HG02973 (cell line): ENCODE measurements at regions not wholly inside any gene's neighbourhood (a gene's known extent, or its start where the extent isn't known, plus 50 kb on each side); places are given as distances from the start of the nearest gene placed in this dataset.

Experiments used
- ATAC-seq: cut with Tn5 transposase; IDR thresholded peaks from one replicate; pipeline ENCODE4 v1.9.1; 2021; ENCODE audit warnings: moderate library complexity; ENCODE audit not compliant: unreplicated experiment

DNA sequence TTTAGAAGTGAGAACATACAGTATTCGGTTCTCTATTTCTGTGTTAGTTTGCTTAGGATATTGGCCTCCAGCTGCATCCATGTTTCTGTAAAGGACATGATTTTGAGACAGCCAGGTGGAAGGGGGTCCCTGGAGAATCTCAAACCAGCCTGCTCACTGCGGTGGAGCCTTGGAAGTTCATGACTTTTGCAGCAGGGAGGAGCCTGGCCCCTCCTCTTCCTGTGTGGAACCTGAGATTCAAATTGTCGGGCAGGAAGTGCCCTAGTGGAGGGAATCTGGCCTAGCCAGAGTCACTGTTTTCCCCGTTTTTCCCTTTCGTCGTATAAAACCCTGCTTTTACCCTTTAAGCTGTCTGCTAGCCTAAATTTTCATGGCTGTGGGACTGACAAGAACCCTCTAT, 762.6 kb downstream of the PCDH18 start:
- ATAC-seq: no peak

DNA sequence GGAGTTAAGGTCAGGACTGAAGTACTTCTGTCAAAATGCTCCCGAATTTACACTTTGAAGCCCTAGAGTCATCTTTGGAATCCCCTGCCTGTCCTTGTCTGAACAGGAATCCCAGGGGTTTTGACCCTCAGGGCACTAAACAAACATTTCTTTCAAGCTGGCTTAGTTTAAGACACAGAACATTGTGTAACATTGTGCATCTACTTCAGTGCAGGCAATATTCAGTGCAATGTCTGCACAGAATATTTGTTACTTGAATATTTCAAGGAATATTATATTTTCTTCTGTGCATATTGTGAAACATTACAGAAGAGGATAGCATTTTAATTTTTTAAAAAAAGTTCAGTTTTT, 763.4 kb downstream of the PCDH18 start:
- ATAC-seq: no peak

DNA sequence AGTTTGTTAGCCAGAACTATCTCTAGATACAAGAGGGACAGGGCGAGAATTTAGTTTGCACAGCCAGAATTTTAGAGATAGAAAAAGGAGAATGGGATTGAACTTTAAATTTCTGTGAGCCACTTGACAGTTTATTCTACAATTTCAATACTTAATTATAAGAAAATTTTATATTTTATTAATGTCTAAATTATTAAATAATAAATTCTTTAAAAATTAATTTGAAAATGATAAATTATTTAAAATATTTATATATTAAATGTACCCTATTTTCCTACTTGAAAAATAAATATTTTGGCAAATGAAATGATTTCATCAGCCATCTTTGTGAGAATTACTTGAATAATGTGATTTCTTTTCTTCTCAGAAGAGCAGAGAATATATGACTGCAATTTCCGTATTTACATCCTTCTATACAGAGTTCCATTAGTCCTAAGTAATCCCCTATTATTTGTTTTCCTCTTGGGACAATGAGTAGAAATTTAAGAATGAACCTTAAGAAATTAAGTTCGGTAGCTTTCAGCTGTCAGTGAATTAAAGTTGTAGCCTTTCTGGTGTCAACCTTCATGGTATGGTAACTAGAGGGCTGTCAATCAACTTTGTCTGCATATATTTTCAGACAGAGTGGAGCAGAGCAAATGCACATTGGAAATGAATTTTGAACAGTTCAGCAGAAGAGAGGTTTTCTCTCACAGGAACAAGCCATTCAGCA, 763.9 kb downstream of the PCDH18 start:
- no peak for ATAC-seq

DNA sequence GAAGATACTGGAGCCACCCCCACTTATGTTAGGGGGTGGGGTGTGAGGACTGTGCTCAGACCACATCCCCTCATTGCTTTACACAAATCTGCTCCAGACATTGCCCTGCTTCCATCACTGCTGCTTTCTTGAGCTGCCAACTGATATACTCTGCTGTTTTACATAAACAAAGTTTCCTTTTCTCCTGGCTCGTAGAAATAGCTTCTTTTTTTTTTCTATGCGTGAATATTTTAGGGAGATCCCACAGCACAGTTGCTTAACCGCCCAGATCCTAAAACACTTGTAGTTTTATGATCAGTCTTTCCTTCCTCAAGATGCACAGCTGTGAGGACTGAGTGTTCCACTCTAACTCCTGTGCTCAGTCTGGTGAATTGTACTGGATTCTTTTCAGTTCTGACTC, 768.4 kb downstream of the PCDH18 start:
- ATAC-seq: no peak

DNA sequence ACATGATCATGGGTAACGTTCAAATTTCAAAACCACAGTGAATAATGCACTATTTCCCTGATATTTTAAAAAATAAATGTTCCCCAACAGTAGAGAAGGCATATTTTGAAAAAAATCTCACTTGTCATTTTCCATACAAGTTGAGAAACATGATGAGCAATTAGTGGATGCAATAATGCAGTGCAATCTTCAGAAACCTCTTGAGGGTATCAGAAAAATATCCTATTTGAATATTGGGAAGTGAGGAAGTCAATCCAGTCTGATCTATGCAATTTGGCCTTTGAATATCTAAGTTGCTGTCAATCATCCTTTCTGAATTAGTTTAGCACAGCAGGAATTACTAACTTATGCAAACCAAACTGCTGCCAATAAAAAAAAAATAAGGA, 776.8 kb downstream of the PCDH18 start:
- ATAC-seq: no peak

DNA sequence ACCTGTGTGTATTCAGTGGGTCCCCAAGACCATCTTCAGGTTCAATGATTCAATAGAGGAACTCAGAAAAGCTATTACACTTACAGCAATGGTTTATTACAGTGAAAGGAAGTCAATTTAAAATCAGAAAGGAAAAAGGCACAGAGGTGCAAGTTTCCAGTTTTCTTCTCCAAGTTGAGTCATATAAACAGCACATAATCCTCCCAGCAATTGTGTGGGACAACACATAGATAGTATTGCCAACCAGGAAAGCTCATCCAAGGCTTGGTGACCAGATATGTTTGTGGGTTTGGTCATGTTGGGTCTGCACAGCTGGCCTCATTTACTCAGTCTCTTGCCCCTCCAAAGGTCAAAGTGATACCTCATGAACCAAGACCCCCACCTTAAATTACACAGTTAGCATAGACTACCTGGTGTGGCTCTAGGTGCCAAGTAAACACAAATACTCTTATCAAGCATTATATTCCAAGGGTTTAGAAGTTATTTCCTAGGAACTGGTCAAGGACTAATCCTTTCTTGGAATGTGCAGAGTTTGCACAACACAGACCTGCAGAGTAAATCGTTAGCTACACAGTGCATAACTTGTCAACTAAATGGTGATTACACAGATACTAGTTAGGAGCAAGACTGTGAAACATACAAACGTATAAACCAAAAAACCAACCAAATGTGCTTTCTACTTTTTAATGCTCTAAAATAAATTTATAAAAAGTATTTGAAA, 777.3 kb downstream of the PCDH18 start:
- ATAC-seq: no peak

DNA sequence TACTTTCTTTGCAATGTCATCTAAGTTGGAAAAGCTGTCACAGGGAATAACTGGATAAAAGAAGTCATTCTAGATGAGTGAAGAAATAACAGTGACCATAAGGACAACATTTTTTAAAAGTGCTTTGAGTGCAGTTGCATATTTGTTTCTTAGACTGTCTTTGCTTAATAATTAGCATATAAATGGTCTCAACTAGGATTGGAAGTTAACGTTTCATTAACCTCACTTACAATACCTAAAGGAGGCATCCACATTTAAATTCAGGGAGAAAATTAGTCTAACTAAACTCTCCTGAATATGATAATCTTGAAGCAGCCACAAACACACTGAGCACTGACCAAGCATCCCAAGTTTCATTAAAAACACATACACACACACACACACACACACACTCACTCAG, 780.7 kb downstream of the PCDH18 start:
- ATAC-seq: no peak

DNA sequence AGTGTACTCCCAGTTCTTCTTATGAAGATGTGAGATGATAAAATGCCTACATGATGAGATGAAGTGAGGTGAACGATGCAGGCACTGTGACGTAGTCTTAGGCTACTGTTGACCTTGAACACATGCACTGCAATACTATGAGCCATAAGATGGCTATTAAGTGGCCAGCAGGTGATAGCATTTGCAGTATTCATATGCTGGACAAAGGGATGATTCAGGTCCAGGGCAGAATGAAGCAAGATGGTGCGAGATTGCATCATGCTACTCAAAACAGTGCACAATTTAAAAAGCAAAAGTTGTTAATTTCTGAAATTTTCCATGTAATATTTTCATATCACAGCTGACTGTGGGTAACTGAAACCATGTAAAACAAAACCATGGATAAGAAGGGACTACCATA, 781.4 kb downstream of the PCDH18 start:
- ATAC-seq: no peak

DNA sequence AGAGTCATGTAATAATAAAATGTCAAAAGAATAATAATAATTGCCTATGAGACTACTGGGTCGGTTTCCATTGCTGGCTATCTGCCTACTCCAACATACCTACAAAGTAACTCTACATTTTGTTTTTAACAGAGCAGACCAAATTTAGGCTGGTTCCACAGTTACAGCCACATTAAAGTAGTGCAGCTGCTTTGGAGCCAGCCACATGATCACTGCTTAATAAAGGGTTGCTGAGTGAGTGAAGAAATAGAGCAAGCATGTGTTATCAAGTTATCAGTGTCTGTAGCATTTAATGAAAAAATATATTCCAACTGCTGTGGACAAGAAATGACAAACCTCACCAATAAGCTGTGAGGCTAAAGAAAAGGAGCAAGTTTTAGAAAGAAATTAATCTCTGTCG, 782.3 kb downstream of the PCDH18 start:
- no peak for ATAC-seq

DNA sequence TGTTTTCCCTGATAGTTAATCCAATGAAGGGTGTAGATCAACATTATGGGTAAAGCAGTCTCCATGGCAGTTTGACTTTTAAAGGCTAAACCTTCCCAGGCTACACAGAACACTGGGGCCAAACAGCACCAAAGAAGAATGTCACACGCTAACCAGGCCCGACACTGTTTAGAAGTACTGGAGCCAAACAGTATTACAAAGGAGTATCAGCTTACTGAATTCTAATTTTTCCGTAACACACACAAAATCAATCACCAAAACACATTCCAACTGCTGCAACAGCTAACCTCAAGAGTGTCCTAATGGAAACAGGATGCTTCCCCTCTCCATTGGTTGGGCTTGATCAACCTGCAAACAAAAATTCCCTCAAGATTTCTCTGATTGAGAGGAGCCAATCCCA, 783.5 kb downstream of the PCDH18 start:
- ATAC-seq: no peak

DNA sequence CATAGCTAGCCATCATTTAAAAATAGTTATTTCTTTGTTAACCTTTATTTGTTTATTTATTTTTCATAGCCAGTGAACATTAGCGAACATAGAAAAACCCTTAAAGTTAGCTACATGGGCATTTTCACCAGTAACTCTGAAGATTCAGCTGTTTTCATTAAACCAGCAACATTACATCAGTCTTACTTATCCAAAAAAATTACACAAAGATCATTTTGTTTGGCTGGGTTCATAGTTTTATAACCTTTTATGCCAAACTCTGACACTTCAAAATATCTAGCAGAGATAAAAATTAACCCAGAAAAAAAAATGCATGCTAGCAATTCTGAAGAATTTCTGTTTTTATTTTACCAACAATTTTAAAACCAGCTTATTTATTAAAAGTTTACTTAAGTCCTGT, 784.1 kb downstream of the PCDH18 start:
- ATAC-seq: no peak

DNA sequence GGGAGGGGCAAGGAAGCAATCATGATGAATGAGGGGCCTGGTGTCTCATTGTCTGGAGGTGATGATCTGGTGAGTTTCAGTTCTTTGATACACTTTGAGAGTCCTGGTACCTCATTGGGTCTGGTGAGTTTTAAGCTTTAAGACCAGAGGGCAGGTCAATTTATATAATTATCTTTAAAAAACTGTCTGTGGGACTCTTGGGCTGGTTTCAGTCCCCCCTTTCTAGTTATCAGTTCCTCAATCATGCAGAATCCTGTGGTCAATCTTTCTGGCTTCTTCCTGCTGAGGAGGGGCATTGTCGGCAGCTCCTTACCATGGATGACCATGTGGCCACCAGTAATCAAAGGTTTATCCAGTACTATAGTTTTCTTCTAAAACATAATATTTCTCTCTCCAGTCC, 789.1 kb downstream of the PCDH18 start:
- no peak for ATAC-seq

DNA sequence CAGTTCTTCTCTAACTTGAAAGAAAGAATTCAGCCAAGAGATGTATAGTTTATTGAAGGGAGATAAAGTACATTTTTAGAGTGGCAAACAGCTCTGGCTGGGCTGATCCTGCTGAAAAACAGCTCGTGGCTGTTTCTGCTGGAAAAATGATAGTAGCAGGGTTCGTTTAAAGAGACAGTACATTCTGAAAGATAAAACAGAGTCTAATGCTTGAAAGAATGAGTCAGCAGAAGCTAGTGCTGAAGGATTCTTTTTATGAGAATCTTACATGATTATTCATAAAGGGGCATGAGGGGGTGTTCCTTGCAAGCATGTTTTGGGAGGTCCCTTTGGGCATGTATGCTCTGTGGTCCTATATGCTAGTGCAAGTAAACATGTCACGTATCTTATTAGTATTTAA, 790.0 kb downstream of the PCDH18 start:
- no peak for ATAC-seq

DNA sequence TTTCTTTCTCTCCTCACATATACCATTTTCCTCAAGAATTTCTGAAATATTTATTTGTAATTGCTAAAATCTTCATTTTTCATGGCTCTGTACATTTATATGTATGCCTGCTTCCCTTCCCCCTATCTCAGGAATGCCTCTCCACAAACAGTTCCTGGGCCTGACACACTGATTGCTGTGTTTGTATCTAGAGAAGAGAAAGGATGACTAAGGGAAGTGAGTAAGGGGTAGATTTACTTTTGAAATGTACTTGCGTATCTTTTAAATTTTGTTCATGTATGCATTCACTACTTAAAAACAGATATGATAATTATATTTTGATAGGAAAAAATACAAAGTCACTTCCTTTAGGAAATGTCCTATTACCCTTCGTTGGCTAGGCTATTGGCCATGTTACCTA, 790.8 kb downstream of the PCDH18 start:
- no peak for ATAC-seq

DNA sequence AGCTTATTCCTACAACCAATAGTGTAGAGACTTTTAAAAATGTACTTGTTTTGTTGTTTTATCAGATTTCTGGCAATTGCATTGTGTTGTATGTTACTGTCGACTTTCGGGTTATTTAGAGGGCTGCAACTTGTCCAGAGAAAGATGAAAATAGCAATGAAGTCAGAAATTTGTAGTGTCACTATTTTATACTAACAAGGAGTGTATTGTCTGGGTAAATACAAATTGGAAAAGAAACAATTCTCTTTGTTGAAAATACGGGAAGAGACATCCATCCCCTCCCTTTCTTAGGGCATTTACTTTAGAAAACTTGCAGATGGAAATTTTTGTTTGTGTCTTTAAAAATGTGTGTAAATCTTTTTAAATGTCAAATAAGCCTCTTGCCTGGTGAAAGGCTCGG, 792.0 kb downstream of the PCDH18 start:
- no peak for ATAC-seq

DNA sequence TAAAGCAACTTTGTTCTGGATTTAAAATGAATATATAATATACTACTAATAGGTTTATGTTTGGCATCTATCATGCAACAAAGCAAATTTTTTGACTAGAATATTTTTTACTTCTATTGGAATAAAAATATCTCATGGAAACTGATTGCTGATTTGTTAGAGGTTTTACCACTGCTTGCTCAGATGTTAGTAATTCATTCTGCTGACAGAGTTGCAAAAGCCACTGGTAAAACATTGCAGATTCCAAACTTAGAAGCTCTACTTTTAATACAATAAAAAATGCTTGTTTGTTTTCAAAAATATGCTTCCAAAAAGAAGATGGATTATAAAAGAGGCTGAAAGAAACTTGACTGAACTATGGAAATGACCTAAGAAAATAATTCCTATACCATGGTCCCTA, 795.2 kb downstream of the PCDH18 start:
- no peak for ATAC-seq

DNA sequence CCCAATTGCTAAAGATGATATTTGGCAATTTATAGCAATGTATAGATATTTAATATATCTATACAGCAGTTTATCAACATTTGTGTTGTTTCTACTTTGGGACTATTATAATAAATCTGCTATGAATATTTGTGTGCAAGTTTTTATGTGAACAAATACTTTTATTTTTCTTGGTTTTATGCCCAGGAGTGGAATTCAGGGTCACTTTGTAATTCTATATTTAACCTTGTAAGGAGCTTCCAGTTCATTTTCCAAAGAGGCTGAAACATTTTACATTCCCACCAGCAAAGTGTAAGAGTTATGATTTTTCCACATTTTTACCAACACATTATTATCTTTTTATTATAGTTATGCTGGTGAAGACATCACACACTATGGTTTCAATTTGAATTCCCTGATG, 801.3 kb downstream of the PCDH18 start:
- ATAC-seq: no peak

DNA sequence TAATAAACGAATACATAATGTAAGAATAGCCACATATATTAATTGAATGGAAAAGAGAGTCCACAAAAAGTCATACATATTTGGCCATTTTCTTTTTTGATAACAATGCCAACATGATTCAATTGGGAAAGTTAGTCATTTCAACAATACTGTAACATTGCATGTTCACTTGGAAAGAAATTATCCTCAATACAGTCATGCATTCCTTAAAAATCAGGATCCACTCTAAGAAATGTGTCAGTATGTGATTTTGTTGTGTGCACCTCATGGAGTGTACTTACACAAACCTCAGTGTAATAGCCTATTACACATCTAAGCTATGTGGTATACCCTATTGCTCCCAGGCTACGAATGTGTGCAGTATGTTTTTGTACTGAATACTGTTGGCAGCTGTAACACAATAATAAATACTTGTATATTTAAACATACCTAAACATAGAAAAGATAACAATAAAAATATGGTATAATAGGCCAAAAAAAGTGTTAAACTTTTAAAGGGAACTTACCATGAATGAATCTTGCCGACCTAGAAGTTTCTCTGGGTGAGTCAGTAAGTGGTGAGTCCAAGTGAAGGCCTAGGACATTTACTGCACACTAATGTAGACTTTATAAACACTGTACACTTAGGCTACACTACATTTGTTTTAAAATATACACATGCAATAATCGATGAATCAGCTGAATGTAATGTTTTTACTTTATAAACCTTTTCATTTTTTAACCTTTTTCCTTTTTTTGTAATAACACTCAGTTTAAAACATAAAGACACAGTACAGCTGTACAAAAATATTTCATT, 806.8 kb downstream of the PCDH18 start:
- no peak for ATAC-seq

DNA sequence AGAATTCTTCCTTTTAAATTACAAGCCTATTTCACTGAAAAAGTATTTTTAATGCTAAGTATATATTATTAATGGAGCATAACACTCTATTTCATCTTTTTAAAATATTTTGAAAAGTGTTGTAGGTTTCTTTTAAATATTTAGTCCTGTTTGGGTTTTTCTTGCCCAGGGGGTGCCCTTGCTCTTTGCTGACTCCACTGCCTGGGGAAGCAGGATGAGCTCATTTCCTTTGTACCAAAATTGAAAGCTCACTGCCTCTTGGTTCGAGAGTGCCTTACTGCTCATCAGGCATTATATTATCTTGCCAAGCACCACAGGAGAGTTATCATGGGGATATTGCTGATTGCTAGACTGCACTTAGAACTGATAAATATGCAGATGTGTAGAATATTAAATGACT, 819.2 kb downstream of the PCDH18 start:
- no peak for ATAC-seq

DNA sequence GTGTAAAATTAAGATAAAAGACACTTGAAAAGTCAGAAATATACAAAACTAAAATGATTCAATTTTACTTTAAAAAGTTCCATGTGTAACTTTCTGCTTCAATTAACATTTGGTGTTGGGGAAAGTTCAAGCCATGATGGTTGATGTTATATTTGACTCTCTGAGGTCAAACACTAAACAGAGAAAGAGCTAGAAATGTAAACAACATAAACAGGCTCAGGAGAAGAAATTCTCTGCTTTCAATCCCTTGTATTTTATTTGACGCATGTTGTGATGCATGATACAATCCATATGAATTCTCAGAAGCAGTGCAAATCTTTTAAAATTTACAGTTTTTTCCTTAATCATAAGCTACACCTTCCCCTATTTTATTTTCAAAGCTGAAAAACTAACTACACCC, 822.4 kb downstream of the PCDH18 start:
- ATAC-seq: no peak

DNA sequence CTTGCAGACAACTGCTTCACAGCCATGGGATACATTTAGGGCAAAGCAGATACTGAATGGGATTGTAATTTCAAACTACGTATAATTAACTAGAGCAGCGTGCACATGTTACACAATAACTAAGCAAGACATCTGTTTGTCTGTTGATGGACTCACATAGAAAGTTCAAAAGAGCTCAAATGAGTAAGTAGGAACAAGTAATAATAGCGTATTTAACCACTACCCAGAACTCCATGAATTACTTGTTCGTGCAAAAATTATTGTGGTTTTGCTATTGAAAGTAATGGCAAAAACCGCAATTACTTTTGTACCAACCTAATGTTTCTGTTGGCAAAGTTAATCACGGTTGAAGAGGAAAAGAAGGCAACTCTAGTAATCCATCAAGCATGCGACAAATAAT, 825.4 kb downstream of the PCDH18 start:
- ATAC-seq: no peak

DNA sequence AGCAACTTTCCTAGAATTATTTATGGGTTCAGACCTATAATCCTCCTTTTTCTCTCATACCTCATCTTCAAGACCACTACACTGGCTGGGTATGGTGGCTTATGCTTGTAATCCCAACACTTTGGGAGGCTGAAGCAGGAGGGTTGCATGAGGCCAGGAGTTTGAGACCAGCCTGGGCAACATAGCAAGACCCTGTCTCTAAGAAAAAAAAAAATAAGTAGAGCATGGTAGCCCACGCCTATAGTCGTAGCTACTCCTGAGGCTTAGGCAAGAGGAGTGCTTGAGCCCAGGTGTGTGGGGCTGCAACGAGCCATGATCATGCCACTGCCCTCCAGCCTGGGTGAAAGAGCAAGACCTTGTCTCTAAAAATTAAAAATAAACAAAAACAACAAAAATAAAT, 832.4 kb downstream of the PCDH18 start:
- no peak for ATAC-seq
